IPS-18a (cell line): ENCODE measurements at regions not wholly inside any gene's neighbourhood (a gene's known extent, or its start where the extent isn't known, plus 50 kb on each side); places are given as distances from the start of the nearest gene placed in this dataset.

Source experiments
- H3K27ac ChIP-seq: one replicate; pipeline ENCODE4 v1.5.1; 2013; ENCODE audit warnings: low read length
- H3K27me3 ChIP-seq: one replicate; pipeline ENCODE4 v1.6.1; 2013; ENCODE audit warnings: mild to moderate bottlenecking, low read length; ENCODE audit not compliant: control insufficient read depth, insufficient read depth
- H3K36me3 ChIP-seq: one replicate; pipeline ENCODE4 v1.6.1; 2013; ENCODE audit warnings: low read depth, low read length; ENCODE audit not compliant: control insufficient read depth
- H3K4me1 ChIP-seq: one replicate; pipeline ENCODE4 v1.6.1; 2013; ENCODE audit warnings: low read depth, low read length; ENCODE audit not compliant: control insufficient read depth
- H3K4me3 ChIP-seq: one replicate; pipeline ENCODE4 v1.5.1; 2013; ENCODE audit warnings: low read length
- H3K9ac ChIP-seq: one replicate; pipeline ENCODE4 v1.6.1; 2013; ENCODE audit warnings: mild to moderate bottlenecking, low read length, moderate library complexity
- H3K9me3 ChIP-seq: one replicate; pipeline ENCODE4 v1.6.1; 2013; ENCODE audit warnings: low read depth, low read length; ENCODE audit not compliant: control insufficient read depth

DNA sequence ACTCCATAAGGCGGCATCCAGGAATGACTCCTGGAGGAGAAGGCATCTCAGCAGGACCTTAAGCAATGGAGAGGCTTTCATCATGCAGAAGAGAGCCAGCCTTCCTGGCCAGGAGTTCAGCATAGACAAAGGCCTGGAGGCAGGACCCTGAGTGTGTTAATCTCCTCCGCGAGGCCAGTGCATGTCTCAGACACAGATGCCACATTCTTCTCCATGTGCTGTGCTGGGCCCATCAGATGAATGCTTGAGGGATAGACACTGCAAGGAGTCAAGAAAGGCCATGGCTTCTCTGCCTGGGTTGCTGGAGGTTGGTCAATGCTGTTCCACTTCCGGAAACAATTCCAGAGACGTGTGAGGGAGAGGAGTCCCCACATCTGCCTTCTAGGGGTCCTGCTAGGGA is 147.5 kb downstream of the IRX5 start:
- no peak overlapping the region for H3K9ac ChIP-seq
- no peaks in the 10 kb centered on the region for H3K9me3 ChIP-seq
- no peaks in the 10 kb centered on the region for H3K36me3 ChIP-seq

DNA sequence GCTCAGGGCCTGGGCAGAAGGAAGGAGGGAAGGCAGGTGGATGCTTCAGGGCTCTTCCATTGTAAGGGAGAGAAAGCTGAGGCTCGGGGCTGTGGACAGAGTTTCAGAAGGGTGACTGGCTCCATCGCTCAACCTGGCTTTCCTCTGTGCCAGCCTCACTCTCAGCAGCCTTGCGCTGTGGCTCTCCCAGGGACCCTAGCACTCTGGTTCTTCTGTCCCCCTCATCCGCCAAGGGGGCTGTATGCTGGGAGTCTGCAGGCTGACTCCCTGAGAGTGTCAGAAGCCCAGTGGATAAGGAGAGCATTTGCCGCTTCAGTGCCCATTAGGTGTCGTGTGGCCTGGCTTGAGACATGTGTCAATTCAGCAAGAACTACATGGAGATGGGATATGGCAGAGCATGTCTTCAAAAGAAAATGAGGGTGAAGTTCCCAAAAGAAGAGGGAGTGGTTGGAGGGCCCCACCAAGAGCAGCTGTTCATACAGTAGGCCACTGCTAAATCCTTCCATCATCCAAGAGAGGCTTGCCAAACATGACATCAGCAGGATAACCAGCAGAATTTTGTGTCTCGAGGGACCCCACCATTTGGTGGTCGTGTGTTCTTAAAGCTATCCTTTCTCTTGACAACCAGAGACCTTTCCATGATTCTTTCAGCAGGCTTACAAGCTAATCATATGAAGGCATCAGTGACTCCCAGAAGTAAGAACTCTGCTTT is 148.2 kb downstream of the IRX5 start:
- no peaks in the 10 kb centered on the region for H3K4me1 ChIP-seq
- no peak overlapping the region for H3K4me3 ChIP-seq
- no peaks in the 10 kb centered on the region for H3K27me3 ChIP-seq

More for the DNA sequence above, 147.5 kb downstream of the IRX5 start:
- no peak overlapping the region for H3K27ac ChIP-seq
- H3K4me3 ChIP-seq, result no peak overlapping the region
- H3K4me1 ChIP-seq, result no peaks in the 10 kb centered on the region
- H3K27me3 ChIP-seq, result no peaks in the 10 kb centered on the region

DNA sequence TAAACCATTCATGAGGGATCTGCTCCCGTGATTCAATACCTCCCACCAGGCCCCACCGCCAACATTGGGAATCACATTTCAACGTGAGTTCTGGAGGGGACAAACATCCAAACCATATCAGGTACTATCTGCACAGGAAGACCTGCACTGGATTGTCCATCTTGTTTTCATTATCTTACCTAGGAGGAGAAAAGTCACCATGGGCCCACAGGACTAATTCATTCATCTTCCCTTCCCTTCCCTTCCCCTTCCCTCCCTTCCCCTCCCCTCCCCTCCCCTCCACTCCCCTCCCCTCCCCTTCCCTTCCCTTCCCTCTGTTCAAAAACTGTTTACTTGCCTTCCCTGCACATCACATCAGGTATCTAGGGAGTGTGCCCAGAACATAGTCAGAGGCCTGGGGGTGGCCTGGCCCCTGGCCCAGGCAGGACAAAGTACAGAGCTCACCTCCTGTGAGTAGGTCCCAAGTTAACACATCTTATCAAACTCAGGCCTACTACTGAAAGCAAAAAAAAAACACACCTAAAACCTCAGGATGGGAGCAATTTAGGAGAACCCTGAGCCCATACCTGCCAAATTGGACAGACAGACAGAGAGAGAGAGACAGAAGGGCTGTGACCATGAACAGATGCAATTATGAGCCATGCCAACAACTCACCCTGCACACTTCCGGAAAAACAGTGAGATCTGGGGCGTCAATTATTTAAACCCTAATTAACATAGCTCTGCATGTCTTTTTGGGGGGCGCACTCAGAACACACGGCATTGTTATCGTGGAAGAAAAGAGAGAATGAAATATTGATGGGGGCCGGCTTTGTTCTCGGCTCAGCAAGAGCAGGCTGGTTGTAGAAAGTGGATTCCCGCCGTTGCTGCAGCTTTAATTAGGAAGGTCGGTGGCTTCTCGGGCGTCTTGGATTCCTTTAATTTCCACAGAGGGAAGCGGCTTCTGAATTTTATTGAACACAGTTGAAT is 151.2 kb downstream of the IRX5 start:
- Histone ChIP-seq H3K9ac (no peak overlapping the region), H3K4me3 (no peak overlapping the region), H3K9me3 (no peaks in the 10 kb centered on the region), H3K36me3 (no peaks in the 10 kb centered on the region), H3K27ac (no peak overlapping the region), H3K27me3 (no peaks in the 10 kb centered on the region), H3K4me1 (no peaks in the 10 kb centered on the region)

More for the DNA sequence above, 148.2 kb downstream of the IRX5 start:
- H3K9ac ChIP-seq, result no peak overlapping the region
- no peak overlapping the region for H3K27ac ChIP-seq
- no peaks in the 10 kb centered on the region for H3K9me3 ChIP-seq
- no peaks in the 10 kb centered on the region for H3K36me3 ChIP-seq

DNA sequence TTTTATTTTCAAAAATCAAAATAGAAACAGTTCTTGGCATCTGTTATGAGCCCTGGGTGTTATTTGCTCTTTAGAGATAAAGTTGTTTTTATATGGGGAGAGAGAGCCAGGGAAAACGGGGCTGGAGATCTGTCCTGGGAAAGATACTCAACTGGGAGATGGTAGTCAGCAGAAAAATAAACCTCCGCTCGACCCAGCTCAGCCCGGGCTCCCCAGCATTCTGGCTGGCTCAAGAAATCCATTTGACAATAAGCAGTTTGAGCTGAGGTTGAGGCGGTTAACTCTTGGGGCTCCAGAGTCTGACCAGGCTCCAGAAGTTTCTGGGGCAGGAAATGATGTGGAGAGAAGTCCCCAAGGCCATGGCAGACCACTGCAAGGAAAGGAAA is 151.9 kb downstream of the IRX5 start:
- no peaks in the 10 kb centered on the region for H3K9me3 ChIP-seq
- H3K36me3 ChIP-seq, result no peaks in the 10 kb centered on the region
- H3K4me1 ChIP-seq, result no peaks in the 10 kb centered on the region
- no peak overlapping the region for H3K4me3 ChIP-seq
- H3K9ac ChIP-seq, result no peak overlapping the region
- no peaks in the 10 kb centered on the region for H3K27me3 ChIP-seq
- no peak overlapping the region for H3K27ac ChIP-seq

DNA sequence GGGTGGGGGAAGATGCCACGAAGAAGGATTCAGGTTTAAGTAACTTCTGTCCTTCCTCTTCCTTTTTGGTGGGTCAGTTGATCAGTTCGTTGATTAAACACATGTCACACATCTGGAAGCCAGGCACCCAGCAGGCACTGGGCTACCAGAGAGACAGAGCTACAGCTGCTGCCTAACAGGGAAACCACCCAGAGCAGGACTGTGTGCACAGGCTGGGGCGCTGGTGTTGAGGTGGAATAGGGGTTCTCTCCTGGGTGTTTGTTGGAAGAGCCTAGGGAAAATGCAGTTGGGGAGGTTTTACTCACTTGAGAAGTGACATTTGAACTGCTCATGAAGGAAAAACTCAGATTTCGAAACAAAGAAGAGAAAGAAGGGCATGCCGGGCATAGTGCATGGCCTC is 152.4 kb downstream of the IRX5 start:
- H3K4me3 ChIP-seq, result no peak overlapping the region
- no peak overlapping the region for H3K27ac ChIP-seq
- H3K27me3 ChIP-seq, result no peaks in the 10 kb centered on the region
- H3K9me3 ChIP-seq, result no peaks in the 10 kb centered on the region
- H3K36me3 ChIP-seq, result no peaks in the 10 kb centered on the region
- H3K9ac ChIP-seq, result no peak overlapping the region
- H3K4me1 ChIP-seq, result no peaks in the 10 kb centered on the region

DNA sequence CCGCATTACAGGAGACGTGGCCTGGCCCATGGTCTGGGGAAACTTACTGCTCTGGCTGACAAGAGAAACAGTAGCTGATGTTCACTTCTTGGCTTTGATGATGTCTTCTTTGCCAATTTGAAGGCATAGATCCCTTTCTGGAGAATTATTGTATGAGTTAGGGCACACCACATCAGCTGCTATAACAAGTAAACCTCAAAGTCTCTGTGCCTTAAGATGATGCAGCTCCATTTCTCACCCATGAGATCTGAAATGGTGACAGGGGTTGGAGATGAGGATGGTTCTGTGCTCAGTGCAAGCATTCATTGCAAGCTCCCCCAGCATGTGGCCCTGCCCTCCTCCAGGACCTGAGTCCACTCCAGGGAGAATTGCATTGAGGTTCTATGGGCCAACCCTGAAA is 157.4 kb downstream of the IRX5 start:
- H3K4me1 ChIP-seq, result no peaks in the 10 kb centered on the region
- no peaks in the 10 kb centered on the region for H3K27me3 ChIP-seq
- no peak overlapping the region for H3K27ac ChIP-seq
- H3K36me3 ChIP-seq, result no peaks in the 10 kb centered on the region
- H3K9me3 ChIP-seq, result no peaks in the 10 kb centered on the region
- H3K4me3 ChIP-seq, result no peak overlapping the region
- H3K9ac ChIP-seq, result no peak overlapping the region

DNA sequence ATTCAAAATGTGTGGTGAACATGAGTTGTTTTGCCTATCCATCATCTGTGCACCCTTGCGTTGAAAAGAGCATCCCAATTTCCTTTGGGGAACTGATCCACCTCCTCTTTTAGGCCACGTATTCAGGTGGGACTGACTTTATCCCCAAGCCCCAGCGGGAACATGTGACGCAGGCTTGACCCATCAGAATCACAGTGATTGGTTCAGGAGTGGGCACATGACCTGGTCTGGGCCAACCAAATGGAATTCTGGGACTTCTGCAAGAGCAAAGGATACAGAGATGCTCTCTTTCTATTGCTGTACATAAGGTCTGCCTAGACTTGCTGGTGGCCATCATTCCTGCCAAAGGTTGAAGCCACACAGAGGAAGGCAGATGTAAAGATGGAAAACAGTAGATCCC is 158.9 kb downstream of the IRX5 start:
- Histone ChIP-seq H3K27ac (no peak overlapping the region), H3K36me3 (no peaks in the 10 kb centered on the region), H3K9me3 (no peaks in the 10 kb centered on the region), H3K27me3 (no peaks in the 10 kb centered on the region), H3K4me3 (no peak overlapping the region), H3K4me1 (no peaks in the 10 kb centered on the region), H3K9ac (no peak overlapping the region)

DNA sequence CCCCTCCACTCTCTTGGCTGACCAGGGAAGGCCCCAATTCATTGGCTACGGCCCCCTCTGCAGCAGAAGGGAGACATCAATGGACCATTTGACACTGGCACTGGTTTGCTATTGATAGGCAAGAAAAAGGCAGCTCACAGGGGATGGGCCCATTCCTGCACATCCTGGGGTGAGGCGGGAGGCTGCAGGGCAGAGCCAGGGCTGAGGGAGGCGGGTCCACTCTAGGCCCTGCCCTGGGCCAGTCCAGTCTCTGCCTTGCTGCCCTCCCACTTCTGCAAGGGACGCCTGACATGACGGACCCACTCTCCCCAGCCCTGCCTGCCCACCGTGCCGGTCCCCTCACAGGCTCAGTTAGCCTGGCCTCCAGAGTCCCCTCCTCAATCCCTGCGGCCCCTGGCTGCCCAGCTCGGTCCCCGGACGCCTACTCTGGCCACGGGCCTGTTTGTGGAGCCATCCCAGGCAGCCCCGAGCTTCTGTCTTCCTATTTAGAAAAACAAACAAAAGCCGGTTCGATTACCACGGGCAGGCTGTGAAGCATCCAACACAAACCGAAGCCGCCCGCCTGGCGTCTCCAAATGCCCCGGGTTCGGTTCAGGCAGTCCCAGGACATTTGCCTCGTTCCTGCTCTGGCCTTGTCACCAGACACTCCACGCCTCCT is 160.7 kb downstream of the IRX5 start:
- Histone ChIP-seq H3K9ac (no peak overlapping the region), H3K36me3 (no peaks in the 10 kb centered on the region), H3K27me3 (no peaks in the 10 kb centered on the region), H3K4me1 (no peaks in the 10 kb centered on the region), H3K4me3 (no peak overlapping the region), H3K9me3 (no peaks in the 10 kb centered on the region), H3K27ac (no peak overlapping the region)

DNA sequence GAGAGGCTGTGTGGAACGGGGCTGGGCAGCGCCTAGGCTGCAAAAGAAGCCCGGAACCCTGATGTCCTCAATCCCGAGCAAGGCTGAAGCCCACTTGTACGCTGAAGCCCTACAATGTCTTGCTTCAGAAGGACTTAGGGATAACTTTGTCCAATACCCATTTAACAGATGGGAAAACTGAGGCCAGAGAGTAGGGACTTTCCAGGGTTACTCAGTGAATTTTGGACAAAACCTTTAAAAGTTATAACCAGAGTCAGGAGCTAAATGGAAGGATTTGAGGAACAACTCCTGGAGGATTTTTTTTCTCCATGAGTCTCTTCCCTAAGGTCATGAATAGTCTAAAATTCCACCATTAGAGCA is 161.2 kb downstream of the IRX5 start:
- Histone ChIP-seq H3K27ac (no peak overlapping the region), H3K36me3 (no peaks in the 10 kb centered on the region), H3K9ac (no peak overlapping the region), H3K27me3 (no peaks in the 10 kb centered on the region), H3K4me3 (no peak overlapping the region), H3K4me1 (no peaks in the 10 kb centered on the region), H3K9me3 (no peaks in the 10 kb centered on the region)

DNA sequence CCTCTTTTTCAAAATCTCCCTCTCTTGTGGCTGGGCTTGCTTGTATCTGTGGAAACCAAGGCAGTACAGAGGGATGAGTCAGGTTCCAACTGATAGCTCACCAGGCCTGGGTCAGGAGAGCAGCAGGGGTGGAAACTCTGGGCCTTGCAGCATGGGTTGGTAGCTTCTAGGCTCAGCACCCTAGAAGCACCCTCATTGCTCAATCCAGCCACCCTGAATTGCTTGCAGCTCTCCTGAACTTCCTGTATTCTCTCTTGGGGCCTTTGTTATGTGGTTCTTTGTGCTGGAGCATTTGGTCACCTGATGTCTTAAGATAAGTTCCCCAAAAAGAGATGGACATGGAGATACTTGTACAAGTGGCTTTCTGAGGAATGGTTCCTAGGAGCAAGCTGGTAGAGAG is 169.4 kb downstream of the IRX5 start:
- Histone ChIP-seq H3K9me3 (no peaks in the 10 kb centered on the region), H3K27me3 (no peaks in the 10 kb centered on the region)

DNA sequence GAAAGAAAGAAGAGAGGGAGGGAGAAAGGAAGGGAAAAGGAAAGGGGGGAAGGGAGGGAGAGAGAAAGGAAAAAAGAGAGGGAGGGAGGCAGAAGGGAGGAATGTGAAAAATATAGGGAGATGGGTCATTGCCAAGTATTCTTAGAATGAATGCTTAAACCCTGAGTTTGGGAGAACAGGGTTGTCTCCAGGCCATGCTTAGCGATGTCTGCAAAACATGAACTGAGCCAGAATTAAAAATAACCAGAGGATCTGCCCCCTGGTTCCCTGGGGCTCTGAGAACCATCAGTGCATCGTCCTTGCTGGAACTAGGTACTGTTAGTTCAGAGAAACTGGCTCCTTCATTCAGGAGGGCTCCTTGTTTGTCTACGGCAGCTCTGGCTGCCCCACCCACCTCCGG is 170.4 kb downstream of the IRX5 start:
- Histone ChIP-seq H3K27ac (no peak overlapping the region), H3K4me1 (no peaks in the 10 kb centered on the region), H3K9ac (no peak overlapping the region)

More for the DNA sequence above, 169.4 kb downstream of the IRX5 start:
- no peak overlapping the region for H3K9ac ChIP-seq
- no peak overlapping the region for H3K27ac ChIP-seq
- no peaks in the 10 kb centered on the region for H3K36me3 ChIP-seq
- H3K4me1 ChIP-seq, result no peaks in the 10 kb centered on the region
- H3K4me3 ChIP-seq, result no peak overlapping the region

More for the DNA sequence above, 170.4 kb downstream of the IRX5 start:
- Histone ChIP-seq H3K9me3 (no peaks in the 10 kb centered on the region), H3K4me3 (no peak overlapping the region), H3K36me3 (no peaks in the 10 kb centered on the region), H3K27me3 (no peaks in the 10 kb centered on the region)
